NCI-H1436 (cell line): ENCODE measurements at regions not wholly inside any gene's neighbourhood (a gene's known extent, or its start where the extent isn't known, plus 50 kb on each side); places are given as distances from the start of the nearest gene placed in this dataset.

ENCODE experiments used
- DNase-seq: peaks from one replicate; lab custom pipeline; 2025; lab: John Stamatoyannopoulos, UW

- no peak for DNase-seq
These were observed 1254.2 kb upstream of the SLC10A2 start for GRCh38 chr13:104320446-104320845.

- no peak for DNase-seq
These were observed 1251.9 kb upstream of the SLC10A2 start for GRCh38 chr13:104318121-104318520.

DNA sequence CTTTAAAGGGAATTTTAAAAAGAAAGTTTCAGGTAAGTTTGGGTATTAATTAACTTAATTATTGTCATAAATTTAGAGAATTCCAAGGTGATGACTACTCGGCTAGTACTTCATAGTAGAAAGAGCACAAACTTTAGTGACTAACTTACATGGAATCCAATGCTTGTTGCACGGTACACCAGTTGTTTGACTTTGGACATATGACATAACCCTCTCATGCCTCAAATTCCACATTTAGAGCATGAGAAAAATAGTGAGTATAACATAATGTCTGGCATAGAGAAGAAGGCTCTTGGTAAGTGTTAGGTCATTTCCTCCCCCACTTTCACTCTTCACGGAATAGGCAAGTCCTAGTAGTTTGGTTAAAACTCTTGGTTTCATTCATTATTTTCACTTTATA is 1249.4 kb upstream of the SLC10A2 start:
- no peak for DNase-seq

GRCh38 chr13:104314926-104315535 is 1248.8 kb upstream of the SLC10A2 start:
- DNase-seq, result no peak

DNA sequence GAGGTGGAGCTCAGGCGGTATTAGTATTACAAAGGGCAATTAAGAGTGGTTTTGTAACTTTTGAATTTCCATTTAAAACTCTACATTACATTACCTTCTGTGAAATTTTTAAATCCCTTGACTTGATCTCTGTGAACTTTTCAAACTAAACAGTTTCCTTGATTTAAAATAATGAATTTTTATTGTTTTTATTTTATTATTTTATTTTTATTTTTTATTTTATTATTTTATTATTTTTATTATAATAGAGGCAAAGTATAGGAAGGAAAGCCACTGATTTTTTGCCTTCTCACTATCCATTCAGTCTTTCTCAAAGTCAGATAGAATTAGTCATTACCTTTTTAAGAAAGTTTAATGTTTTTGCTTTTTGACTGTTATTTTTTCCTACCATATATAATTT is 1248.1 kb upstream of the SLC10A2 start:
- no peak for DNase-seq

DNA sequence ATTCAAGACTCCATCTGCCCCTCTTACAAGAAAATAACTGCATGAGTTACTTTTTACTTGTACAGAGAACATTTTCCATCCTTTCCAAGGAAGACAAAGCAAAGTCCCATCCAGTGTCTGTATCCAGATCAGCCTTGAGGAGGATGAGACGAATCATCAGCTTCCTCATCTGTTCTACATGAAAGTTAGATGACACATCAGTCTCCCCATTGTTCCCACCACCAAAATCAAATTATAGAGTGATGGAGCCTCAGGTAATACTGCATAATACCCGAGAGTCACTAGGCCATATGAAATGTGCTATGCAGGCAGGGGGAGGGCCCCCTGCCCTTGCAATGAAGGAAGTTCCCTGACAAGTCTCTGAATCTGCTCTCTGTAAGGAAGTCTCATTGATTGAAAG is 1244.6 kb upstream of the SLC10A2 start:
- DNase-seq, result no peak

- no peak for DNase-seq
These were observed 1243.2 kb upstream of the SLC10A2 start for GRCh38 chr13:104309431-104309830.

DNA sequence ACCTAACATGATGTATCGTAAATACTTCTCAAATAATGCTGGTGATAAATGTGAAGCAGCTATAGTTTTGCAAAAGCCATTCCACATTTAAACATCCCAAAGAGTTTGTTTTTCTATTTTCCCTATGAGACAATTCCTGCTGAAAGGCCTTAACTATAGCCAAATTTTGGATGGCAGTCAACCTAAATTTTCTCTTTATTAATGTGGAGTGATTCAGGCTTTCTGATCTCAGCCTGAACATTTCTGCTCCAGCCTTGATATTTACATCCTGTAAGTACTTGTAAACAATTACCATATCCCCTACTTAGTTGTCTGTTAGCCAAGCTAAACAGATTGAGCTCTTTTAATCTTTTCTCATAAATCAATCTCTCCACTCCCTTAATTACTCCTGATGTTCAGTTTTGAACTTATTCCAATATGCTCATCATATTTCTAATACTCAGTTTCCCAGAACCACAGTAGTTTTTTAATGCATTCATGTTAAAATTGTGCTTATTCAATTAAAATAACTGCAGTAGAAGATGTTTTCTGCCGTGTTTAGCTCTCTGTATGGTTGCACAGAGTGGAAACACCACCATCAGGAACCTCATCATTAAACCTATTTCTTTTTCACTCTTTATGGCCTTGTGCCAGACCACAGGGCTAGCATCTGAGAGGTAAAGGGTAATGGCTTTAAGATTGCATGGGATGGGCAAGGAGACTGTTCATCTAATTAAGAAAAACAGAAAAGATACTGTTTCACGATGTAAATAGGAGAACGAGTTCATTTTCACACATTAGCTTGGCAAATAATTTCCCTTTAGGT is 1235.2 kb upstream of the SLC10A2 start:
- DNase-seq, result no peak

DNA sequence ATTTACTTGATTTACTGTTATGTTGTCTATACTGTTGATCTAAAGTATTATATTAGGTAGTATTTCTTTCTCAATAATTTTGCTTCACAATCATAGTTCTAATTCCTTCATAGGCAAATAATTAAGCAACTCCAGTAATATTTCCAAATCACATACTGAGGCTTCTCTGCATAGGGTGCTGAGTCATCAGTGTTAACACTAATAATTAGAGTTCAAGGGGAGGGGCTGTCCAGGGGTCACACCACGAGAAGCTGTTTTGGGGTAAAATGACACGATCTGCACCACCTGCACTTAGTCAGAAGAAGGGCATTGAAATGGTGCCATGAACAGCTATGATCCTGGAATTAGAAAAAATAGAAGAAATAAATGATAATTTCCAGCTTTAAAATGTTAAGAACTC is 1230.9 kb upstream of the SLC10A2 start:
- no peak for DNase-seq

DNA sequence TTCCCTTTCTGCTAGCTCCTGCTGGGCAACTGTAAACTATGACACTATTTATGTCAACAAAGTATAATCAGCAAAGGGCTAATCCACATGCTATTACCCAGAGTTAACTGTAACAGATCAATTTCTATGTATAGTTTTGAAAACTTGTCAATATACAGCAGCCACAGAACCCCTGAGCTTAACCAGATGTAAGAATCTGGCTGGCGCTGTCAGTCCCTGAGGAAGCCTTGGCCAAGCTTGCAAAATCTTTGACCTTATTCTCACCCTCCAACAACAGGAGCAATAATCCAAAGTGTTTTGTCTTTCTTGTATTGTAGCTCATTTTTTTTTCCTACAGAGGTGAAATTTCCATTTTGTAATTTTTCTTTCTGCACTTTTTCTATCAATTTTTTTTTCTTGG is 1230.1 kb upstream of the SLC10A2 start:
- no peak for DNase-seq

GRCh38 chr13:104295537-104295936 is 1229.3 kb upstream of the SLC10A2 start:
- DNase-seq, result no peak

DNA sequence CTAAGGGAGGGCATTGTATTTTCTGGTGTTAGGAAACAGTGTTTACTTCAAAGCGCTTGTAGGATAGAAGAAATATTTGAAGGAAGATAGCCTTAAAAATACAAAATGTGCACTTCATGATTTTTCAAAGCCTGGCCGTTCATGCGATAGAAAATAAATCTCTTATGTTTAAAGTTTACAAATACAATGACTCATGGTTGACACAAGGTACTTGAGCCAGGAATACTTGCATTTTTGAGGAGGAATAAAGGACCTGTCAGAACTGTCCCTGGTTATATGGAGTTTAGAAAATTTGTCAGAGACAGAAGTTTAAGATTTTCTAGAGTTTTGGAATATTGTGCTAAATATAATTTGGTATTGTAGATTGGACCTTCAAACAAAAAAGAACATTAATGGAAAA is 1223.2 kb upstream of the SLC10A2 start:
- no peak for DNase-seq

DNA sequence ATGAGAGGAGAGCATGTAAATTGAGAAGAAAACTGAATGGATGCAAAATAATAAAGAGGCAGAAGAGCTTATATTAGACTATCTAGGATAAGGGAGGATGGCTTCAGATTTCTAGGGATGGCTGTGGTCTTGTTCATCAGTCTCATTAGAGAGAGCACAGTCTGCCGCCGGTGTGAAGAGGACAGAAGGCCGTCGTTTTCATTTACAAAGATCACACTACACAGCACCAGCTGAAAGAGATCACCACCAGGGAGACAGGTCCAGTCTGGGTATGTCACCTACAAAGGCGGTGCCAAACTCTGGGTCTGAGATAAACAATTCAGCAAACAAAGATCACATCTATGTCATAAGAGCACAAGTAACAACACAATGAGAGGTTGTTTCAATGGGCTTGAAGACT is 1222.3 kb upstream of the SLC10A2 start:
- no peak for DNase-seq

DNA sequence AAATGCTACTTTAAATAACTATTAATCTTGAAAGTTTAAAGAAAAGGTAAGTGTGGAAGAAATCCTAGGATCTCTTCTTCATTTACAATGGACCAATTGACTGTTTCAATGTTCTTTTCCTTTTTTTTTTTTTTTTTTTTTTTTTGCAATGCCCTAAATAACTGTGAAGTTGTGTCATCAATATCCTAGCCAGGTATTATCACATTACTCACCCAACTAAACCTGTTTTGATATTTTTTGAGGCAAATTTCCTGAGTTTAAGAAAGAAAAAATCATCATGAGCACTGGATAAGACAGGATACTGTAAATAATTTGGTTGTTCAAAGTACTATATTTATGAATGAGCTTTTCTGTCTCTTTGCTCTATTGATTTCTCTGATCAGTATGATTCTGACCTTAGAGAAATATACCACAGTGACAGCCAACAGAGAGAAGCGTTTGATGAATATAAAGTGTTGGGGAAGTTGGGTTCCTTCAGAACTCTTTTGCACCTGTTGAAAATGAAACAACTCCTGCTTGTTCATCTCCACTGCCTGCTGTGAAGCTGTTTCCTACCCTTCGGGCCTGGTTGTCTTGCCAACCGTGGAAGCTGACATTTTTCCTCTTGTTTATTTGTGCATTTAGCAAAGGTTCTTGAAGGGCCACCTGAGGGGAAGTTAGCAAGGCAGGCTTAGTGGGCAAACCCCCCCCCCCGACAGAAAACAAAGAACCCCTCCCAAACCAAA is 1220.5 kb upstream of the SLC10A2 start:
- peak; percentile 12 for DNase-seq

GRCh38 chr13:104281910-104282309 is 1215.7 kb upstream of the SLC10A2 start:
- no peak for DNase-seq

DNA sequence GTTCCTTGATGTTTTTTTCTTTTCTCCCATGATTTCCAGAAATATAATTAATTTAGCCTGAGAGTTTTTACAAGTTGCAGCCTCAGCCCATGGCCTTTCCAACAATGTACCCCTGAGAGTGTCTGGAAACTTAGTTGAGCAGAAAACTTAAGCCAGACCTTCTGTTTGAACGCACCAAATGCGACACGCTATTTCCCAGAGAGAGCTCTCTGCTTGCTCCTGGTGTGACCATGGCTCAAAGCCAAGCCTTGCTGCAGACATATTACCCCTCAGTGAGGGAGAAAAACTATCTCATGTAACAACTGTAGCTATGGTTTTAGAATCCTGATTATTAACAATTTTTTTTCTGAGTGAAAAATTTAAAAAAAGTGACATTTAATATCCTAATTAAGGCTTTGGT is 1204.5 kb upstream of the SLC10A2 start:
- no peak for DNase-seq

- no peak for DNase-seq
These were observed 1201.1 kb upstream of the SLC10A2 start for GRCh38 chr13:104267206-104267811.

GRCh38 chr13:104256701-104257100 is 1190.5 kb upstream of the SLC10A2 start:
- no peak for DNase-seq

GRCh38 chr13:104253063-104253680 is 1187.0 kb upstream of the SLC10A2 start:
- no peak for DNase-seq

GRCh38 chr13:104251931-104252330 is 1185.7 kb upstream of the SLC10A2 start:
- DNase-seq, result no peak

- no peak for DNase-seq
These were observed 1180.7 kb upstream of the SLC10A2 start for GRCh38 chr13:104246955-104247354.

DNA sequence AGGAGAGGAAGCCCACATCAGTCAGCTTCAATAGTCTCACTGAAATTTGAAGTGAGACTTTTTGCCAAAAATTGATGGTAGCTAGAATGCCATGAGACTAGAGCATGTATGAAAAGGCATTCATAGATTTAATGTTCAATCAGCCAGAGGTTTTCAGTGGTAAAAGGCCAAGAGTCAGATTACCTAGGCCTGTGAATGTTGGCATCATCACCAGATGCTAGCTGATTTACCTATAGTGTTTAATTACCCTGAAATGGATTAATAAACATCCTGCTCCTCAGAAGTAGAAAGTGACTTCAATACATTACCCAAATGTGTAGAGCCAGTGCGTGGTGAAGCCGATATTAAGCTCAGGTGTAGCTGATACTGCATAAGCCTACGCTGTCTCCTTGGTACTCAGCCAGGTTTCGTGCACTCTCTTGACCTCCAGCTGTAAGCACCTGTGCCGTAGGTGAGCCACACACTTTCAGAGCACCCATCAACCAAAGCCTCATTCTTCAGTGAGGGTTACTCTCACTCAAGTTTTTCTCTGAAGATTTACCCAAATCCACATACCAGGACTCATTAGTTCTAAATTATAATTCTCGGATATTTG is 1140.3 kb upstream of the SLC10A2 start:
- no peak for DNase-seq
